ENCODE measurements at regions not wholly inside any gene's neighbourhood (a gene's known extent, or its start where the extent isn't known, plus 50 kb on each side); places are given as distances from the start of the nearest gene placed in this dataset.

DNA sequence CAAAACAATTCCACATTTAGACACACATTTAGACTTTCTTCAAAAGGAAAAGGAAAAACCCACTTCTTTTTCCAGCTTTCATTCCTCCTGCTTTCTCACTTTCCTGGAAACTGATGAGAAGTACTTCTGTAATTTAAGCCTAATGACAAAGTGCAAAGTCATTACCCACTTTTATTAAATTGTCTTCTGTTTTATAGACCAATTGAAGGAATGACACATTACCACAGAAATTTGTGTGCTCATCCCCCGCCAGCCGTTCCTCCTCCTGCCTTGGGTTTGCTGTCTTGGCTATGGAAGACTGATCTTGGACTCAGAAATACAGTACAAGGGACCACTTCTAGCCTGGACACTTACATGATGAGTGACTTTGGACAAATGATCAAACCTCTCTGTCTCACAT lies 717.8 kb downstream of the SORCS3 start:
- TF ChIP-seq CREB1 (CRISPR knock-in tag; IDR thresholded peaks at IDR 0.05; ENCODE audit: low read depth): no peak
- TF ChIP-seq STAT1 (IDR thresholded peaks at IDR 0.05; ENCODE audit: unreplicated experiment): no peak
- TF ChIP-seq EZH2 (IDR thresholded peaks at IDR 0.05; ENCODE audit: low read depth, unreplicated experiment): no peak
- no peak for TF ChIP-seq POLR2AphosphoS5 (IDR thresholded peaks at IDR 0.05; ENCODE audit: low read depth)
- TF ChIP-seq, protein P1, sequence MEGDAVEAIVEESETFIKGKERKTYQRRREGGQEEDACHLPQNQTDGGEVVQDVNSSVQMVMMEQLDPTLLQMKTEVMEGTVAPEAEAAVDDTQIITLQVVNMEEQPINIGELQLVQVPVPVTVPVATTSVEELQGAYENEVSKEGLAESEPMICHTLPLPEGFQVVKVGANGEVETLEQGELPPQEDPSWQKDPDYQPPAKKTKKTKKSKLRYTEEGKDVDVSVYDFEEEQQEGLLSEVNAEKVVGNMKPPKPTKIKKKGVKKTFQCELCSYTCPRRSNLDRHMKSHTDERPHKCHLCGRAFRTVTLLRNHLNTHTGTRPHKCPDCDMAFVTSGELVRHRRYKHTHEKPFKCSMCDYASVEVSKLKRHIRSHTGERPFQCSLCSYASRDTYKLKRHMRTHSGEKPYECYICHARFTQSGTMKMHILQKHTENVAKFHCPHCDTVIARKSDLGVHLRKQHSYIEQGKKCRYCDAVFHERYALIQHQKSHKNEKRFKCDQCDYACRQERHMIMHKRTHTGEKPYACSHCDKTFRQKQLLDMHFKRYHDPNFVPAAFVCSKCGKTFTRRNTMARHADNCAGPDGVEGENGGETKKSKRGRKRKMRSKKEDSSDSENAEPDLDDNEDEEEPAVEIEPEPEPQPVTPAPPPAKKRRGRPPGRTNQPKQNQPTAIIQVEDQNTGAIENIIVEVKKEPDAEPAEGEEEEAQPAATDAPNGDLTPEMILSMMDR (conservative IDR thresholded peaks at IDR 0.05; ENCODE audit: low read depth in 2 of 2): no peak
- TF ChIP-seq EZH2phosphoT487 (IDR thresholded peaks at IDR 0.05; ENCODE audit: unreplicated experiment): no peak
- TF ChIP-seq ZNF331 (CRISPR knock-in tag; IDR thresholded peaks at IDR 0.05; ENCODE audit: low read depth): no peak
- TF ChIP-seq, protein P2, sequence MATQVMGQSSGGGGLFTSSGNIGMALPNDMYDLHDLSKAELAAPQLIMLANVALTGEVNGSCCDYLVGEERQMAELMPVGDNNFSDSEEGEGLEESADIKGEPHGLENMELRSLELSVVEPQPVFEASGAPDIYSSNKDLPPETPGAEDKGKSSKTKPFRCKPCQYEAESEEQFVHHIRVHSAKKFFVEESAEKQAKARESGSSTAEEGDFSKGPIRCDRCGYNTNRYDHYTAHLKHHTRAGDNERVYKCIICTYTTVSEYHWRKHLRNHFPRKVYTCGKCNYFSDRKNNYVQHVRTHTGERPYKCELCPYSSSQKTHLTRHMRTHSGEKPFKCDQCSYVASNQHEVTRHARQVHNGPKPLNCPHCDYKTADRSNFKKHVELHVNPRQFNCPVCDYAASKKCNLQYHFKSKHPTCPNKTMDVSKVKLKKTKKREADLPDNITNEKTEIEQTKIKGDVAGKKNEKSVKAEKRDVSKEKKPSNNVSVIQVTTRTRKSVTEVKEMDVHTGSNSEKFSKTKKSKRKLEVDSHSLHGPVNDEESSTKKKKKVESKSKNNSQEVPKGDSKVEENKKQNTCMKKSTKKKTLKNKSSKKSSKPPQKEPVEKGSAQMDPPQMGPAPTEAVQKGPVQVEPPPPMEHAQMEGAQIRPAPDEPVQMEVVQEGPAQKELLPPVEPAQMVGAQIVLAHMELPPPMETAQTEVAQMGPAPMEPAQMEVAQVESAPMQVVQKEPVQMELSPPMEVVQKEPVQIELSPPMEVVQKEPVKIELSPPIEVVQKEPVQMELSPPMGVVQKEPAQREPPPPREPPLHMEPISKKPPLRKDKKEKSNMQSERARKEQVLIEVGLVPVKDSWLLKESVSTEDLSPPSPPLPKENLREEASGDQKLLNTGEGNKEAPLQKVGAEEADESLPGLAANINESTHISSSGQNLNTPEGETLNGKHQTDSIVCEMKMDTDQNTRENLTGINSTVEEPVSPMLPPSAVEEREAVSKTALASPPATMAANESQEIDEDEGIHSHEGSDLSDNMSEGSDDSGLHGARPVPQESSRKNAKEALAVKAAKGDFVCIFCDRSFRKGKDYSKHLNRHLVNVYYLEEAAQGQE (IDR thresholded peaks at IDR 0.05; ENCODE audit: unreplicated experiment): no peak
- TF ChIP-seq JUNB (IDR thresholded peaks at IDR 0.05; ENCODE audit: unreplicated experiment): no peak
- no peak for TF ChIP-seq ZNF114 (CRISPR knock-in tag; IDR thresholded peaks at IDR 0.05)
- TF ChIP-seq, protein P3, sequence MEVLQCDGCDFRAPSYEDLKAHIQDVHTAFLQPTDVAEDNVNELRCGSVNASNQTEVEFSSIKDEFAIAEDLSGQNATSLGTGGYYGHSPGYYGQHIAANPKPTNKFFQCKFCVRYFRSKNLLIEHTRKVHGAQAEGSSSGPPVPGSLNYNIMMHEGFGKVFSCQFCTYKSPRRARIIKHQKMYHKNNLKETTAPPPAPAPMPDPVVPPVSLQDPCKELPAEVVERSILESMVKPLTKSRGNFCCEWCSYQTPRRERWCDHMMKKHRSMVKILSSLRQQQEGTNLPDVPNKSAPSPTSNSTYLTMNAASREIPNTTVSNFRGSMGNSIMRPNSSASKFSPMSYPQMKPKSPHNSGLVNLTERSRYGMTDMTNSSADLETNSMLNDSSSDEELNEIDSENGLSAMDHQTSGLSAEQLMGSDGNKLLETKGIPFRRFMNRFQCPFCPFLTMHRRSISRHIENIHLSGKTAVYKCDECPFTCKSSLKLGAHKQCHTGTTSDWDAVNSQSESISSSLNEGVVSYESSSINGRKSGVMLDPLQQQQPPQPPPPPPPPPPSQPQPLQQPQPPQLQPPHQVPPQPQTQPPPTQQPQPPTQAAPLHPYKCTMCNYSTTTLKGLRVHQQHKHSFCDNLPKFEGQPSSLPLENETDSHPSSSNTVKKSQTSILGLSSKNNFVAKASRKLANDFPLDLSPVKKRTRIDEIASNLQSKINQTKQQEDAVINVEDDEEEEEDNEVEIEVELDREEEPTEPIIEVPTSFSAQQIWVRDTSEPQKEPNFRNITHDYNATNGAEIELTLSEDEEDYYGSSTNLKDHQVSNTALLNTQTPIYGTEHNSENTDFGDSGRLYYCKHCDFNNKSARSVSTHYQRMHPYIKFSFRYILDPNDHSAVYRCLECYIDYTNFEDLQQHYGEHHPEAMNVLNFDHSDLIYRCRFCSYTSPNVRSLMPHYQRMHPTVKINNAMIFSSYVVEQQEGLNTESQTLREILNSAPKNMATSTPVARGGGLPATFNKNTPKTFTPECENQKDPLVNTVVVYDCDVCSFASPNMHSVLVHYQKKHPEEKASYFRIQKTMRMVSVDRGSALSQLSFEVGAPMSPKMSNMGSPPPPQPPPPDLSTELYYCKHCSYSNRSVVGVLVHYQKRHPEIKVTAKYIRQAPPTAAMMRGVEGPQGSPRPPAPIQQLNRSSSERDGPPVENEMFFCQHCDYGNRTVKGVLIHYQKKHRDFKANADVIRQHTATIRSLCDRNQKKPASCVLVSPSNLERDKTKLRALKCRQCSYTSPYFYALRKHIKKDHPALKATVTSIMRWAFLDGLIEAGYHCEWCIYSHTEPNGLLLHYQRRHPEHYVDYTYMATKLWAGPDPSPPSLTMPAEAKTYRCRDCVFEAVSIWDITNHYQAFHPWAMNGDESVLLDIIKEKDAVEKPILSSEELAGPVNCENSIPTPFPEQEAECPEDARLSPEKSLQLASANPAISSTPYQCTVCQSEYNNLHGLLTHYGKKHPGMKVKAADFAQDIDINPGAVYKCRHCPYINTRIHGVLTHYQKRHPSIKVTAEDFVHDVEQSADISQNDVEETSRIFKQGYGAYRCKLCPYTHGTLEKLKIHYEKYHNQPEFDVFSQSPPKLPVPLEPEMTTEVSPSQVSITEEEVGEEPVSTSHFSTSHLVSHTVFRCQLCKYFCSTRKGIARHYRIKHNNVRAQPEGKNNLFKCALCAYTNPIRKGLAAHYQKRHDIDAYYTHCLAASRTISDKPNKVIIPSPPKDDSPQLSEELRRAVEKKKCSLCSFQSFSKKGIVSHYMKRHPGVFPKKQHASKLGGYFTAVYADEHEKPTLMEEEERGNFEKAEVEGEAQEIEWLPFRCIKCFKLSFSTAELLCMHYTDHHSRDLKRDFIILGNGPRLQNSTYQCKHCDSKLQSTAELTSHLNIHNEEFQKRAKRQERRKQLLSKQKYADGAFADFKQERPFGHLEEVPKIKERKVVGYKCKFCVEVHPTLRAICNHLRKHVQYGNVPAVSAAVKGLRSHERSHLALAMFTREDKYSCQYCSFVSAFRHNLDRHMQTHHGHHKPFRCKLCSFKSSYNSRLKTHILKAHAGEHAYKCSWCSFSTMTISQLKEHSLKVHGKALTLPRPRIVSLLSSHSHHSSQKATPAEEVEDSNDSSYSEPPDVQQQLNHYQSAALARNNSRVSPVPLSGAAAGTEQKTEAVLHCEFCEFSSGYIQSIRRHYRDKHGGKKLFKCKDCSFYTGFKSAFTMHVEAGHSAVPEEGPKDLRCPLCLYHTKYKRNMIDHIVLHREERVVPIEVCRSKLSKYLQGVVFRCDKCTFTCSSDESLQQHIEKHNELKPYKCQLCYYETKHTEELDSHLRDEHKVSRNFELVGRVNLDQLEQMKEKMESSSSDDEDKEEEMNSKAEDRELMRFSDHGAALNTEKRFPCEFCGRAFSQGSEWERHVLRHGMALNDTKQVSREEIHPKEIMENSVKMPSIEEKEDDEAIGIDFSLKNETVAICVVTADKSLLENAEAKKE (CRISPR knock-in tag; IDR thresholded peaks at IDR 0.05): no peak
- TF ChIP-seq, protein P4, sequence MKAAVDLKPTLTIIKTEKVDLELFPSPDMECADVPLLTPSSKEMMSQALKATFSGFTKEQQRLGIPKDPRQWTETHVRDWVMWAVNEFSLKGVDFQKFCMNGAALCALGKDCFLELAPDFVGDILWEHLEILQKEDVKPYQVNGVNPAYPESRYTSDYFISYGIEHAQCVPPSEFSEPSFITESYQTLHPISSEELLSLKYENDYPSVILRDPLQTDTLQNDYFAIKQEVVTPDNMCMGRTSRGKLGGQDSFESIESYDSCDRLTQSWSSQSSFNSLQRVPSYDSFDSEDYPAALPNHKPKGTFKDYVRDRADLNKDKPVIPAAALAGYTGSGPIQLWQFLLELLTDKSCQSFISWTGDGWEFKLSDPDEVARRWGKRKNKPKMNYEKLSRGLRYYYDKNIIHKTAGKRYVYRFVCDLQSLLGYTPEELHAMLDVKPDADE (IDR thresholded peaks at IDR 0.05): no peak
- no peak for TF ChIP-seq NANOG (IDR thresholded peaks at IDR 0.05; ENCODE audit: borderline replicate concordance)

Measured in GM23338 (cell line).